SJSA1 (cell line): ENCODE measurements at regions not wholly inside any gene's neighbourhood (a gene's known extent, or its start where the extent isn't known, plus 50 kb on each side); places are given as distances from the start of the nearest gene placed in this dataset.

Source experiments
- DNase-seq, 2 experiments: peaks; one replicate each; pipeline ENCODE4 v3.0.0-alpha.2; 2015 to 2020; ENCODE audit warnings: low spot score in 2 of 2, low read depth in 1 of 2
- H3K27ac ChIP-seq: fragments of 250-450 bp; sonication (Bioruptor Pico); 2 replicates; pipeline ENCODE4 v1.5.1; 2020; ENCODE audit warnings: mild to moderate bottlenecking, moderate library complexity
- H3K27me3 ChIP-seq: fragments of 250-450 bp; sonication (Bioruptor Pico); replicated peaks from 2 replicates; pipeline ENCODE4 v1.5.1; 2020; ENCODE audit warnings: mild to moderate bottlenecking, moderate library complexity
- H3K36me3 ChIP-seq: fragments of 250-450 bp; sonication (Bioruptor Pico); 2 replicates; pipeline ENCODE4 v1.5.1; 2020; ENCODE audit warnings: mild to moderate bottlenecking
- H3K4me1 ChIP-seq: fragments of 250-450 bp; sonication (Bioruptor Pico); replicated peaks from 2 replicates; pipeline ENCODE4 v1.6.1; 2021; ENCODE audit warnings: mild to moderate bottlenecking
- H3K4me3 ChIP-seq: fragments of 250-450 bp; sonication (Bioruptor Pico); 2 replicates; pipeline ENCODE4 v1.5.1; 2020; ENCODE audit warnings: mild to moderate bottlenecking
- H3K9me3 ChIP-seq: fragments of 250-450 bp; sonication (Bioruptor Pico); replicated peaks from 2 replicates; pipeline ENCODE4 v1.5.1; 2020; ENCODE audit warnings: mild to moderate bottlenecking

- Histone ChIP-seq H3K27ac (no peak overlapping the region), H3K4me1 (no peaks in the 10 kb centered on the region), H3K4me3 (no peak overlapping the region), H3K36me3 (no peaks in the 10 kb centered on the region), H3K27me3 (no peaks in the 10 kb centered on the region), H3K9me3 (no peaks in the 10 kb centered on the region)
- DNase-seq: no peak
These were observed 58.1 kb upstream of the ITPKB start for GRCh38 chr1:226797151-226797550.

GRCh38 chr1:226793620-226794276, 54.7 kb upstream of the ITPKB start:
- no peaks in the 10 kb centered on the region for H3K4me1 ChIP-seq
- H3K36me3 ChIP-seq: no peaks in the 10 kb centered on the region
- no peak for DNase-seq
- no peak overlapping the region for H3K4me3 ChIP-seq
- H3K9me3 ChIP-seq: no peaks in the 10 kb centered on the region
- no peak overlapping the region for H3K27ac ChIP-seq
- H3K27me3 ChIP-seq: no peaks in the 10 kb centered on the region

DNA sequence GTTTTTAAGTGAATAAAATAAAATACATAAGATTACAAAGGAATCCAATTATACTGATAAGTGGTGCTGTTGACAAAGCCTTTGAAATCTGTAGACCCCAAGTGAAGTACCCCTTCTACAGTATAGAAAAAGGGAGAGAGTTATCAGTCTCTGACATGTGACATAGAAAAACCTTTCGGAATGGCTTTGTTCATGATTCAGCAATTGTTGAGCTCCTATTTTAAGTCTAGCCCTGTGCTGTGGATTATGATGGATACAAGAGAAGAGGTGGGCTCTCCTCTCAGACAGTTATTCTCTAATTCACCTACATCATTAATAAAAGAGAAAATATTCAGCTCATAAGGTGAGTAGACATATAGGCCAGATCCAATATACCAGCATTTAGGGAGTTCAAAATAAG, 53.3 kb upstream of the ITPKB start:
- Histone ChIP-seq H3K4me1 (no peaks in the 10 kb centered on the region), H3K9me3 (no peaks in the 10 kb centered on the region), H3K4me3 (no peak overlapping the region), H3K36me3 (no peaks in the 10 kb centered on the region), H3K27me3 (no peaks in the 10 kb centered on the region), H3K27ac (no peak overlapping the region)
- DNase-seq: no peak

DNA sequence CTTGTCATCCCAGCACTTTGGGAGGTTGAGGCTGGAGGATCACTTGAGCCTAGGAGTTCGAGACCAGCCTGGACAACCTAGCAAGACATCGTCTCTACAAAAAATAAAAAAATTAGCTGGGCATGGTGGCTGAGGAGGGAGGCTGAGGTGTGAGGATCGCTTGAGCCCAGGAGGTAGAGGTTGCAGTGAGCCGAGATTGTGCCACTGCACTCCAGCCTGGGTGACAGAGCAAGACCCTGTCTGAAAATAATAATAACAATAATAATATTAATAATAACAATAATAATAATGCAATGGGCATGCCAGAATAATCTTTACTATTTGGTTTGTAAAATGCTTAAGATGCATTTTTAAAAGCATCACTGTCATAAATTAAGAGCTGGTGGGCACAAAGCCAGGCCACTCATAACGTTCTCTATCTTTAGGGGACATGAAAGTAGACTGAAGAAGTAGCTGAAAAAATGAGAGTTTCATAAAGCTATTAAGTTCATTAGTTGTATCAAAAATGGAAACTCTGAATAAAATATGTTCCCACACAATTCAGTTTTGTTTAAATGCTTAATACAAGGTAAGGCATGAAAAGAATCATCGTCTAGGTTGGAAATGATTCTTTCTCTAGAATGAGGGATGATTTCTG, 51.6 kb upstream of the ITPKB start:
- Histone ChIP-seq H3K4me1 (no peaks in the 10 kb centered on the region), H3K36me3 (no peaks in the 10 kb centered on the region), H3K9me3 (no peaks in the 10 kb centered on the region), H3K27me3 (no peaks in the 10 kb centered on the region), H3K27ac (no peak overlapping the region), H3K4me3 (no peak overlapping the region)
- no peak for DNase-seq

DNA sequence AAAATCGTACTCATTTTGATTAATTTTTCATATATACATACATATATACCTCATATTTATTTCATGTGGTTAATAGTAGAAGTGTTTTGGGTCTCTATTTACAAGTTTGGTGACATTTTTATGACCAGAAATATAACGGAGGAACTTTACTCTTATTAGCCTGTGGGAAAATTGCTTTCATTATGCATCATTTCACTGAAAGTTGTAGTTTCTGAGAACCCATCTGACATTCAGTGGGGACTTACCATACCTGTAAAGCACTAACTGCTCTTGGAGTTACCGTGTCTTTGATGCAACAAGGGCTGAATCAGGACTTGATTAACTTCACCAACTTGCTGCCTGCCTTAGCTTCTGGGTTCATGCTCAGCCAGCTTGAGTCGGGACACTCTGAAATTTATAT, 49.9 kb upstream of the ITPKB start:
- Histone ChIP-seq H3K27ac (no peak overlapping the region), H3K9me3 (no peaks in the 10 kb centered on the region), H3K4me3 (no peak overlapping the region), H3K36me3 (no peaks in the 10 kb centered on the region), H3K4me1 (peaks cover 8% of the 10 kb centered on the region), H3K27me3 (no peaks in the 10 kb centered on the region)
- no peak for DNase-seq
